ENCODE measurements at regions not wholly inside any gene's neighbourhood (a gene's known extent, or its start where the extent isn't known, plus 50 kb on each side); places are given as distances from the start of the nearest gene placed in this dataset.

- no peak overlapping the region for H2AFZ ChIP-seq (ENCODE audit: low read length)
- no peaks in the 10 kb centered on the region for H3K9me3 ChIP-seq (ENCODE audit: insufficient read depth, low read depth, low read length)
- no peak overlapping the region for H3K9ac ChIP-seq (ENCODE audit: low read depth, low read length, poor library complexity, severe bottlenecking)
- H4K20me1 ChIP-seq (ENCODE audit: insufficient read depth, low read length, poor library complexity, severe bottlenecking) = no peaks in the 10 kb centered on the region
- H3K4me2 ChIP-seq (ENCODE audit: low read depth, low read length, poor library complexity, severe bottlenecking) = no peak overlapping the region
- H3K79me2 ChIP-seq (ENCODE audit: insufficient read depth, low read length) = no peaks in the 10 kb centered on the region
- H3F3A ChIP-seq (ENCODE audit: low read depth) = no peaks in the 10 kb centered on the region
- H3K27me3 ChIP-seq (ENCODE audit: insufficient read depth, low read length, poor library complexity, severe bottlenecking) = no peaks in the 10 kb centered on the region
- no peak for TF ChIP-seq EZH2phosphoT487 (IDR thresholded peaks at IDR 0.05; ENCODE audit: borderline replicate concordance)
- no peak for TF ChIP-seq CTCF (conservative IDR thresholded peaks at IDR 0.05; ENCODE audit: low read length)
- no peak overlapping the region for H3K4me3 ChIP-seq (ENCODE audit: low read length, poor library complexity, severe bottlenecking)
- no peaks in the 10 kb centered on the region for H3K9me2 ChIP-seq (replicated peaks; ENCODE audit: low read depth, low read length)
- H3K4me1 ChIP-seq (ENCODE audit: insufficient read depth, low read length, poor library complexity, severe bottlenecking) = no peaks in the 10 kb centered on the region
- no peaks in the 10 kb centered on the region for H3K36me3 ChIP-seq (ENCODE audit: insufficient read depth, low read length)
These were observed 156.4 kb upstream of the PCBD1 start for GRCh38 chr10:71044720-71045119.

- no peak for TF ChIP-seq CTCF (conservative IDR thresholded peaks at IDR 0.05; ENCODE audit: low read length)
- no peak for TF ChIP-seq EZH2phosphoT487 (IDR thresholded peaks at IDR 0.05; ENCODE audit: borderline replicate concordance)
- no peaks in the 10 kb centered on the region for H3K79me2 ChIP-seq (ENCODE audit: insufficient read depth, low read length)
- no peaks in the 10 kb centered on the region for H4K20me1 ChIP-seq (ENCODE audit: insufficient read depth, low read length, poor library complexity, severe bottlenecking)
- H3K4me3 ChIP-seq (ENCODE audit: low read length, poor library complexity, severe bottlenecking) = no peak overlapping the region
- H3K27me3 ChIP-seq (ENCODE audit: insufficient read depth, low read length, poor library complexity, severe bottlenecking) = no peaks in the 10 kb centered on the region
- H3K4me1 ChIP-seq (ENCODE audit: insufficient read depth, low read length, poor library complexity, severe bottlenecking) = no peaks in the 10 kb centered on the region
- H3K9me2 ChIP-seq (replicated peaks; ENCODE audit: low read depth, low read length) = no peaks in the 10 kb centered on the region
- H2AFZ ChIP-seq (ENCODE audit: low read length) = no peak overlapping the region
- no peak overlapping the region for H3K9ac ChIP-seq (ENCODE audit: low read depth, low read length, poor library complexity, severe bottlenecking)
- no peaks in the 10 kb centered on the region for H3K9me3 ChIP-seq (ENCODE audit: insufficient read depth, low read depth, low read length)
- no peaks in the 10 kb centered on the region for H3K36me3 ChIP-seq (ENCODE audit: insufficient read depth, low read length)
- no peaks in the 10 kb centered on the region for H3F3A ChIP-seq (ENCODE audit: low read depth)
- no peak overlapping the region for H3K4me2 ChIP-seq (ENCODE audit: low read depth, low read length, poor library complexity, severe bottlenecking)
These were observed 156.9 kb upstream of the PCBD1 start for GRCh38 chr10:71045204-71045809.

GRCh38 chr10:71045936-71046335, 157.6 kb upstream of the PCBD1 start:
- no peaks in the 10 kb centered on the region for H3F3A ChIP-seq (ENCODE audit: low read depth)
- no peak for TF ChIP-seq CTCF (conservative IDR thresholded peaks at IDR 0.05; ENCODE audit: low read length)
- TF ChIP-seq EZH2phosphoT487 (IDR thresholded peaks at IDR 0.05; ENCODE audit: borderline replicate concordance) = no peak
- no peaks in the 10 kb centered on the region for H3K27me3 ChIP-seq (ENCODE audit: insufficient read depth, low read length, poor library complexity, severe bottlenecking)
- H2AFZ ChIP-seq (ENCODE audit: low read length) = no peak overlapping the region
- H3K4me3 ChIP-seq (ENCODE audit: low read length, poor library complexity, severe bottlenecking) = no peak overlapping the region
- no peaks in the 10 kb centered on the region for H3K36me3 ChIP-seq (ENCODE audit: insufficient read depth, low read length)
- H3K9ac ChIP-seq (ENCODE audit: low read depth, low read length, poor library complexity, severe bottlenecking) = no peak overlapping the region
- no peaks in the 10 kb centered on the region for H3K79me2 ChIP-seq (ENCODE audit: insufficient read depth, low read length)
- H3K9me2 ChIP-seq (replicated peaks; ENCODE audit: low read depth, low read length) = no peaks in the 10 kb centered on the region
- no peaks in the 10 kb centered on the region for H3K9me3 ChIP-seq (ENCODE audit: insufficient read depth, low read depth, low read length)
- H3K4me2 ChIP-seq (ENCODE audit: low read depth, low read length, poor library complexity, severe bottlenecking) = no peak overlapping the region
- no peaks in the 10 kb centered on the region for H3K4me1 ChIP-seq (ENCODE audit: insufficient read depth, low read length, poor library complexity, severe bottlenecking)
- H4K20me1 ChIP-seq (ENCODE audit: insufficient read depth, low read length, poor library complexity, severe bottlenecking) = no peaks in the 10 kb centered on the region

Measured in Loucy (cell line).